ENCODE measurements at regions not wholly inside any gene's neighbourhood (a gene's known extent, or its start where the extent isn't known, plus 50 kb on each side); places are given as distances from the start of the nearest gene placed in this dataset.
A peak's percentile ranks its signal among the peaks of the same experiment; 100 is the strongest.

DNA sequence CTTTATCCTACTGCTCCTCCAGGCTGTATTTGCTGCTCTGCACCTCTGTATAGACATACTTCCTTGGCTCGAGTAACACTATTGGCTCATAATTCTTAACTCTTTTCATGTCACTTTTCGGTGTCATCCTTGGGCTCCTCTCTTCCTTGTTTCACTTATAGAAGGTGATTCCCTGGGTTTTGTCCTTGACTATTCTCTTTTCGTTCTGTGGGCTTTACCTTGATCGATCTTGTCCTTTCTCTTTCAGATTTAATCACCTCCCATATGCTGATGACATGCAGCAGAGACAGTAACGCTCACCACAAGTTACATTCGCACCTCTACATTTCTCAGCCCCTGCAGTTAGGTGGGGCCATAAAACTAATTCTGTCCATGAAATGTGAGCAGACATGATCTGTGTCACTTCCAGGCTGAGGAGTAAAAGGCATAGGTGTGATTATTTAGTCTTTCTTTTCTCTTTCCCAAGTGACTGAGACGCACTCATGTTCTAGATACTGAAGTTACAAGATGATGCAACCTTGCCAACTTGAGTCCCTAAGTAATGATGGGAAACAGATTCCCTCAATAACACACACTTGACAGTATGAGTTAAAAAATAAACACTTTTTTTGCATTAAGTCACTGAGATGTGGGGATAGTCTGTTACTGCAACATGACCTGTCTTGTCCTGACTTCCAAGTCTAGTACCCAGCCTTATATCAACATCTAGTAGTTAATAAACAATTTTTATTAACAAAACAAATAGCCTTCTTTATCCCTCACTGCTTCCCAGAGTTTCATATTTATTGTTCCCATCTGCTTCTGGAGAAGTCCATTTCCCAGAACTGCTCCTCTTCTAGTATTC, 49.9 kb upstream of the HAO2 start (continued):
- no peak for TF ChIP-seq YY1 (IDR thresholded peaks at IDR 0.05; ENCODE audit: low read depth, low read length)
- peak; percentile 88 for TF ChIP-seq ATF7 (IDR thresholded peaks at IDR 0.05; ENCODE audit: low read depth)
- TF ChIP-seq, protein P1, sequence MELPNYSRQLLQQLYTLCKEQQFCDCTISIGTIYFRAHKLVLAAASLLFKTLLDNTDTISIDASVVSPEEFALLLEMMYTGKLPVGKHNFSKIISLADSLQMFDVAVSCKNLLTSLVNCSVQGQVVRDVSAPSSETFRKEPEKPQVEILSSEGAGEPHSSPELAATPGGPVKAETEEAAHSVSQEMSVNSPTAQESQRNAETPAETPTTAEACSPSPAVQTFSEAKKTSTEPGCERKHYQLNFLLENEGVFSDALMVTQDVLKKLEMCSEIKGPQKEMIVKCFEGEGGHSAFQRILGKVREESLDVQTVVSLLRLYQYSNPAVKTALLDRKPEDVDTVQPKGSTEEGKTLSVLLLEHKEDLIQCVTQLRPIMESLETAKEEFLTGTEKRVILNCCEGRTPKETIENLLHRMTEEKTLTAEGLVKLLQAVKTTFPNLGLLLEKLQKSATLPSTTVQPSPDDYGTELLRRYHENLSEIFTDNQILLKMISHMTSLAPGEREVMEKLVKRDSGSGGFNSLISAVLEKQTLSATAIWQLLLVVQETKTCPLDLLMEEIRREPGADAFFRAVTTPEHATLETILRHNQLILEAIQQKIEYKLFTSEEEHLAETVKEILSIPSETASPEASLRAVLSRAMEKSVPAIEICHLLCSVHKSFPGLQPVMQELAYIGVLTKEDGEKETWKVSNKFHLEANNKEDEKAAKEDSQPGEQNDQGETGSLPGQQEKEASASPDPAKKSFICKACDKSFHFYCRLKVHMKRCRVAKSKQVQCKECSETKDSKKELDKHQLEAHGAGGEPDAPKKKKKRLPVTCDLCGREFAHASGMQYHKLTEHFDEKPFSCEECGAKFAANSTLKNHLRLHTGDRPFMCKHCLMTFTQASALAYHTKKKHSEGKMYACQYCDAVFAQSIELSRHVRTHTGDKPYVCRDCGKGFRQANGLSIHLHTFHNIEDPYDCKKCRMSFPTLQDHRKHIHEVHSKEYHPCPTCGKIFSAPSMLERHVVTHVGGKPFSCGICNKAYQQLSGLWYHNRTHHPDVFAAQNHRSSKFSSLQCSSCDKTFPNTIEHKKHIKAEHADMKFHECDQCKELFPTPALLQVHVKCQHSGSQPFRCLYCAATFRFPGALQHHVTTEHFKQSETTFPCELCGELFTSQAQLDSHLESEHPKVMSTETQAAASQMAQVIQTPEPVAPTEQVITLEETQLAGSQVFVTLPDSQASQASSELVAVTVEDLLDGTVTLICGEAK (IDR thresholded peaks at IDR 0.05; ENCODE audit: borderline replicate concordance): no peak
- TF ChIP-seq RUNX3 (IDR thresholded peaks at IDR 0.05; ENCODE audit: low read length): peak; percentile 88
- TF ChIP-seq RBBP5 (conservative IDR thresholded peaks at IDR 0.05): no peak
- no peak for TF ChIP-seq FOXK2 (IDR thresholded peaks at IDR 0.05)
- TF ChIP-seq HDAC6 (IDR thresholded peaks at IDR 0.05; ENCODE audit: unreplicated experiment): no peak
- no peak for TF ChIP-seq WRNIP1 (IDR thresholded peaks at IDR 0.05; ENCODE audit: borderline replicate concordance, low read depth, low read length)
- TF ChIP-seq, protein P2, sequence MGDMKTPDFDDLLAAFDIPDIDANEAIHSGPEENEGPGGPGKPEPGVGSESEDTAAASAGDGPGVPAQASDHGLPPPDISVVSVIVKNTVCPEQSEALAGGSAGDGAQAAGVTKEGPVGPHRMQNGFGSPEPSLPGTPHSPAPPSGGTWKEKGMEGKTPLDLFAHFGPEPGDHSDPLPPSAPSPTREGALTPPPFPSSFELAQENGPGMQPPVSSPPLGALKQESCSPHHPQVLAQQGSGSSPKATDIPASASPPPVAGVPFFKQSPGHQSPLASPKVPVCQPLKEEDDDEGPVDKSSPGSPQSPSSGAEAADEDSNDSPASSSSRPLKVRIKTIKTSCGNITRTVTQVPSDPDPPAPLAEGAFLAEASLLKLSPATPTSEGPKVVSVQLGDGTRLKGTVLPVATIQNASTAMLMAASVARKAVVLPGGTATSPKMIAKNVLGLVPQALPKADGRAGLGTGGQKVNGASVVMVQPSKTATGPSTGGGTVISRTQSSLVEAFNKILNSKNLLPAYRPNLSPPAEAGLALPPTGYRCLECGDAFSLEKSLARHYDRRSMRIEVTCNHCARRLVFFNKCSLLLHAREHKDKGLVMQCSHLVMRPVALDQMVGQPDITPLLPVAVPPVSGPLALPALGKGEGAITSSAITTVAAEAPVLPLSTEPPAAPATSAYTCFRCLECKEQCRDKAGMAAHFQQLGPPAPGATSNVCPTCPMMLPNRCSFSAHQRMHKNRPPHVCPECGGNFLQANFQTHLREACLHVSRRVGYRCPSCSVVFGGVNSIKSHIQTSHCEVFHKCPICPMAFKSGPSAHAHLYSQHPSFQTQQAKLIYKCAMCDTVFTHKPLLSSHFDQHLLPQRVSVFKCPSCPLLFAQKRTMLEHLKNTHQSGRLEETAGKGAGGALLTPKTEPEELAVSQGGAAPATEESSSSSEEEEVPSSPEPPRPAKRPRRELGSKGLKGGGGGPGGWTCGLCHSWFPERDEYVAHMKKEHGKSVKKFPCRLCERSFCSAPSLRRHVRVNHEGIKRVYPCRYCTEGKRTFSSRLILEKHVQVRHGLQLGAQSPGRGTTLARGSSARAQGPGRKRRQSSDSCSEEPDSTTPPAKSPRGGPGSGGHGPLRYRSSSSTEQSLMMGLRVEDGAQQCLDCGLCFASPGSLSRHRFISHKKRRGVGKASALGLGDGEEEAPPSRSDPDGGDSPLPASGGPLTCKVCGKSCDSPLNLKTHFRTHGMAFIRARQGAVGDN (IDR thresholded peaks at IDR 0.05): peak; percentile 64; the same call in 1 of the 2 replicates
- peak; percentile 39; the same call in 1 of the 2 replicates for TF ChIP-seq HDGF (IDR thresholded peaks at IDR 0.05)
- TF ChIP-seq IRF4 (IDR thresholded peaks at IDR 0.05; ENCODE audit: low read depth, low read length): peak; percentile 45; the same call in 1 of the 2 replicates
- TF ChIP-seq CREM (IDR thresholded peaks at IDR 0.05; ENCODE audit: low read depth): peak; percentile 69; the same call in 1 of the 2 replicates
- TF ChIP-seq RAD51 (IDR thresholded peaks at IDR 0.05): no peak
- TF ChIP-seq, protein P3, sequence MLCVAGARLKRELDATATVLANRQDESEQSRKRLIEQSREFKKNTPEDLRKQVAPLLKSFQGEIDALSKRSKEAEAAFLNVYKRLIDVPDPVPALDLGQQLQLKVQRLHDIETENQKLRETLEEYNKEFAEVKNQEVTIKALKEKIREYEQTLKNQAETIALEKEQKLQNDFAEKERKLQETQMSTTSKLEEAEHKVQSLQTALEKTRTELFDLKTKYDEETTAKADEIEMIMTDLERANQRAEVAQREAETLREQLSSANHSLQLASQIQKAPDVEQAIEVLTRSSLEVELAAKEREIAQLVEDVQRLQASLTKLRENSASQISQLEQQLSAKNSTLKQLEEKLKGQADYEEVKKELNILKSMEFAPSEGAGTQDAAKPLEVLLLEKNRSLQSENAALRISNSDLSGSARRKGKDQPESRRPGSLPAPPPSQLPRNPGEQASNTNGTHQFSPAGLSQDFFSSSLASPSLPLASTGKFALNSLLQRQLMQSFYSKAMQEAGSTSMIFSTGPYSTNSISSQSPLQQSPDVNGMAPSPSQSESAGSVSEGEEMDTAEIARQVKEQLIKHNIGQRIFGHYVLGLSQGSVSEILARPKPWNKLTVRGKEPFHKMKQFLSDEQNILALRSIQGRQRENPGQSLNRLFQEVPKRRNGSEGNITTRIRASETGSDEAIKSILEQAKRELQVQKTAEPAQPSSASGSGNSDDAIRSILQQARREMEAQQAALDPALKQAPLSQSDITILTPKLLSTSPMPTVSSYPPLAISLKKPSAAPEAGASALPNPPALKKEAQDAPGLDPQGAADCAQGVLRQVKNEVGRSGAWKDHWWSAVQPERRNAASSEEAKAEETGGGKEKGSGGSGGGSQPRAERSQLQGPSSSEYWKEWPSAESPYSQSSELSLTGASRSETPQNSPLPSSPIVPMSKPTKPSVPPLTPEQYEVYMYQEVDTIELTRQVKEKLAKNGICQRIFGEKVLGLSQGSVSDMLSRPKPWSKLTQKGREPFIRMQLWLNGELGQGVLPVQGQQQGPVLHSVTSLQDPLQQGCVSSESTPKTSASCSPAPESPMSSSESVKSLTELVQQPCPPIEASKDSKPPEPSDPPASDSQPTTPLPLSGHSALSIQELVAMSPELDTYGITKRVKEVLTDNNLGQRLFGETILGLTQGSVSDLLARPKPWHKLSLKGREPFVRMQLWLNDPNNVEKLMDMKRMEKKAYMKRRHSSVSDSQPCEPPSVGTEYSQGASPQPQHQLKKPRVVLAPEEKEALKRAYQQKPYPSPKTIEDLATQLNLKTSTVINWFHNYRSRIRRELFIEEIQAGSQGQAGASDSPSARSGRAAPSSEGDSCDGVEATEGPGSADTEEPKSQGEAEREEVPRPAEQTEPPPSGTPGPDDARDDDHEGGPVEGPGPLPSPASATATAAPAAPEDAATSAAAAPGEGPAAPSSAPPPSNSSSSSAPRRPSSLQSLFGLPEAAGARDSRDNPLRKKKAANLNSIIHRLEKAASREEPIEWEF (IDR thresholded peaks at IDR 0.05; ENCODE audit: insufficient replicate concordance, low read depth, low read length): peak; percentile 89
- peak; percentile 74 for TF ChIP-seq MTA2 (IDR thresholded peaks at IDR 0.05; ENCODE audit: low read depth)
- TF ChIP-seq NRF1 (conservative IDR thresholded peaks at IDR 0.05; ENCODE audit: low read depth, low read length): no peak
- no peak for TF ChIP-seq STAT3 (IDR thresholded peaks at IDR 0.05; ENCODE audit: low read depth, low read length)
- peak; percentile 91 to 93 for TF ChIP-seq IKZF2 (IDR thresholded peaks at IDR 0.05)

Data from GM12878 (cell line).